H54 (cell line): ENCODE measurements at regions not wholly inside any gene's neighbourhood (a gene's known extent, or its start where the extent isn't known, plus 50 kb on each side); places are given as distances from the start of the nearest gene placed in this dataset.
A peak's percentile ranks its signal among the peaks of the same experiment; 100 is the strongest.
"Not testable (repeated sequence)": the region's sequence is repeated elsewhere in the genome, so short reads cannot be mapped to it uniquely, and the experiment has no call there.

Experiments
- DNase-seq: peaks from one replicate; pipeline ENCODE4 v3.0.0; 2011; ENCODE audit warnings: low spot score, mixed read lengths; ENCODE audit not compliant: insufficient read length
- FAIRE-seq: peaks from 3 replicates; lab custom pipeline; 2011; peaks lifted over from hg19 to GRCh38; lab: Jason Lieb, UNC
- POLR2A ChIP-seq: IDR thresholded peaks from 2 replicates; pipeline ENCODE4 v1.6.1; 2011; ENCODE audit warnings: low read depth, mild to moderate bottlenecking, low read length

GRCh38 chr17:63193827-63194226 is 227.8 kb downstream of the TANC2 start:
- no peak for DNase-seq
- no peak for TF ChIP-seq POLR2A
- FAIRE-seq = peak; percentile 87

GRCh38 chr17:63196772-63197335 is 230.8 kb downstream of the TANC2 start:
- no peak for FAIRE-seq
- no peak for TF ChIP-seq POLR2A
- no peak for DNase-seq

- FAIRE-seq = no peak
- no peak for DNase-seq
- no peak for TF ChIP-seq POLR2A
These were observed 237.6 kb downstream of the TANC2 start for GRCh38 chr17:63203652-63204051.

- no peak for TF ChIP-seq POLR2A
- FAIRE-seq (no peak), DNase-seq (no peak)
These were observed 224.2 kb downstream of the CYB561 start for GRCh38 chr17:63221939-63222338.

- FAIRE-seq (no peak), DNase-seq (no peak)
- TF ChIP-seq POLR2A = no peak
These were observed 223.5 kb downstream of the CYB561 start for GRCh38 chr17:63222655-63223054.

- FAIRE-seq (peak; percentile 27), DNase-seq (no peak)
- TF ChIP-seq POLR2A = no peak
These were observed 222.7 kb downstream of the CYB561 start for GRCh38 chr17:63223212-63223911.

- no peak for DNase-seq
- peak; percentile 64 for FAIRE-seq
- TF ChIP-seq POLR2A = no peak
These were observed 221.5 kb downstream of the CYB561 start for GRCh38 chr17:63224644-63225043.

GRCh38 chr17:63226720-63227119 is 219.4 kb downstream of the CYB561 start:
- DNase-seq, FAIRE-seq: not testable (repeated sequence)

GRCh38 chr17:63231015-63231620 is 215.0 kb downstream of the CYB561 start:
- FAIRE-seq, DNase-seq: not testable (repeated sequence)

- TF ChIP-seq POLR2A = no peak
- no peak for FAIRE-seq
- no peak for DNase-seq
These were observed 213.4 kb downstream of the CYB561 start for GRCh38 chr17:63232565-63233310.

GRCh38 chr17:63240106-63240505 is 206.0 kb downstream of the CYB561 start:
- FAIRE-seq (no peak), DNase-seq (no peak)
- TF ChIP-seq POLR2A = no peak

GRCh38 chr17:63246344-63246743 is 199.8 kb downstream of the CYB561 start:
- FAIRE-seq = no peak
- no peak for TF ChIP-seq POLR2A

GRCh38 chr17:63247706-63248105 is 198.4 kb downstream of the CYB561 start:
- TF ChIP-seq POLR2A = no peak
- FAIRE-seq = peak; percentile 83
- no peak for DNase-seq

More at GRCh38 chr17:63246344-63246743, 199.8 kb downstream of the CYB561 start:
- DNase-seq = no peak
